GF-D8 (cell line): ENCODE measurements at regions not wholly inside any gene's neighbourhood (a gene's known extent, or its start where the extent isn't known, plus 50 kb on each side); places are given as distances from the start of the nearest gene placed in this dataset.

Experiments used
- DNase-seq: peaks from one replicate; lab custom pipeline; 2025; lab: John Stamatoyannopoulos, UW

- no peak for DNase-seq
Measured at GRCh38 chr2:239865059-239865639, 160.0 kb downstream of the NDUFA10 start.

GRCh38 chr2:239864247-239865058, 160.7 kb downstream of the NDUFA10 start:
- no peak for DNase-seq

DNA sequence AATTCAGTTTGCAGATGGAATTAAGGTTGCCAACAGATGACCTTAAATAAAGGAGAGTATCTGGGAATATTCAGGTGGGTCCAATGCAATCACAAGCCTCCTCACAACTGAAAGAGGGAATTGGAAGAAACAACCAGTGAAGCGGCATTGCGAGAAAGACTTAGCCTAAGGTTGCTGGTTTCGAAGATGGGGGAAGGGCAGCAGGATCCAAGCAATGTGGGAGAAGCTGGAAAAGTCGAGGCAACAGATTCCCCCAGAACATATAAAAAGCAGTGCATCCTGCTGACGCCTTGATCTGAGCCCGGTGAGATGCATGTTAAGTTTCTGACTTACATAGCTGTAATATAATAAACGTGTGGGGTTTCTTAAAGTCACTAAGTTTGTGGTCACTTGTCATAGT, 162.5 kb downstream of the NDUFA10 start:
- DNase-seq, result no peak

DNA sequence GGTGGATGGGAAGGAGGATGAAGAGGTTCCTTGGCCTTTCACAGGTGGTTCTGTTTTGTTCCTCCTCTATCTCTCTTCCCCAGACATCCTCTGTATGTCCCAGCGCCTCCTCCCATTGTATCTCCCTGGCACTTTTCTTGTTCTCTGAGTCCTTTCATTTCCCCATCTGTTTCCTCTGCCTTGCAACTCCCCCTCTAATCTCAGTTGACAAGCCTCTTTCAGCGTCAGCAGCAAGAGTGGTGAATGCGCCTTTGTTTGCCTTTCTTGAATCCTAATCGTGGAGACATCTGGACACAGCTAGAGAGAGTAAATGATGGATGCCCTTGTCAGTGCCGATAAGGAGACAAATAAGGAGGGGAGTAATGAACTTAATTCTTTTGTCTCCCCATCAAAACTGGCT, 167.0 kb downstream of the NDUFA10 start:
- DNase-seq, result no peak

- no peak for DNase-seq
Measured at GRCh38 chr2:239857591-239857990, 167.6 kb downstream of the NDUFA10 start.

GRCh38 chr2:239856620-239857285, 168.4 kb downstream of the NDUFA10 start:
- DNase-seq, result no peak

DNA sequence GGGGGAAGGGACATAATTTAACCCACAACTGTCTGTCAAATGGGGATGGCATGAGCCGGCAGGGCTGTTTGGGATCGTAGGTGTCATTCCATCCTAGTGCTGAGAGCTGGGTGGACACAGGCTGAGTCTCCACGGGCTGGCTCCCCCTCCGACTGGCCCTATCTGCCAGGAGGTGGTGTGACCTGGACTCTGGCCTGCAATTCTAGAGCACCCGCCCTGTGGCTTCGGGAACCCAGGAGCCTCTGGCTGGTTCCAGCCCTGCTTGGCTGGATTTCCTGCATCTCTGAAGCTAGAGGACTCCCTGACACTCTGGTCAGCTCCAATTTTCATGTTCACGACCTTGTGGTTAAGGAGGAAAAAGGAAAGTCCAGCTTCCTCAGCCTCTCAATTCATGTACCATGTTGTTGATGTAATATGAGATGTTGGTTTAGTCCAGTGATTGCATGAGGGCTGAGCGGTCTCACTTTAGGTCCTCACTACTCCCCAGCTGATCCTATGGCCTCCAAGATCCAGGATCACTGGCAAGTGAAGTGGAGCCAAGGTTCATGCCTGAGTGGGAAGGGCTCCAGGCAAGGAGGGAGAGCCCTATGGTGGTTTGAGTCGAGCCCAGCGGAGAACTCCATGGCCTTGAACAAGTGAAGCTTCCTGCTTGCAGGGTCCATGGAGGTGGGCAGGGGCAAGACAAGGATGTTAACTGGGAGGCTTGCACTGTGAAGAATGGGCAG, 169.1 kb downstream of the NDUFA10 start:
- no peak for DNase-seq

DNA sequence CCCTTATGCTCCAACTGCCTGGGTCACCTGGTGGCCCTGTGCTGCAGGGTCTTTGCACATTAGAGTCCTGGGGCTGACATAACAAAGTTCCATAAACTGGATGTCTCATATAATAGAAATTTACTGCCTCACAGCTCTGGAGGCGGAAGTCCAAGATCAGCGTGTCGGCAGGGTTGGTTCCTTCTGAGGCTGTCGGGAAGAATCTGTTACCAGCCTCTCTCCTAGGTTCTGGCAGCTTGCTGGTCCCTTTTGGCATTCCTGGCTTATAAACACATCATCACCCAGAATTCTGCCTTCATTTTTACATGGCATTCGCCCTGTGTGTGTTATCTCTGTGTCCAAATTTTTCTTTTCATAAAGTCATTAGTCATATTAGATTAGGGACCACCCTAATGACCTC, 170.5 kb downstream of the NDUFA10 start:
- DNase-seq, result no peak

DNA sequence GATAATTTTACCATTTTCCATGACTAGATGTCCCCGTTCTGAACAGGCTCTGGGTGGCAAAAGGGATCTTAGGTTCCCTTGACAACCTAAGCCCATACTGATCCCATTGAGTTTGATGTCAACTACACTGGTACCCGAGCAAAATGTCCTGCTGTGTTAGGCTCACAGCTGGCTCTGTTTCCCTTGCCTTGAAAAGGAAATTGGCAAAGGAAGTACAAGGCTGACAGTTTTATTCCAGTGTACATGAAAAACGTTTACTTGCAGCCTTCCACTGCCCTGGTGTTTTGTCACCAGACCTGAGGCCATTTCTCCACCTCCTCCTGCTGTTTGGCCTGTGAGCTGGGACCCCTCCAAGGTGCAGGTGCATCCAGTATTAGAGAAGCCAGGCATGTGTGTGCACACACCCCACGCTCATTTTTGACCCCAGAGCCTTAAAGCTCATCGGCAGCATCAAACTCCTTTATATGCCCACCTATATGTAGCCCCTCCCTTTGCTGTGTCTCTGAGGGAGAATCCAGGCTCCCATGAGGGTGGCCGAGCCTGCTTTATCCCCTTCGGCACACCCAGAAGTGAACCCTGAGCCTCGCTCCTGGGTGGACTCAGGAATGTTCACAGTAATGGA, 171.3 kb downstream of the NDUFA10 start:
- no peak for DNase-seq

- DNase-seq, result no peak
Measured at GRCh38 chr2:239853121-239853520, 172.0 kb downstream of the NDUFA10 start.

DNA sequence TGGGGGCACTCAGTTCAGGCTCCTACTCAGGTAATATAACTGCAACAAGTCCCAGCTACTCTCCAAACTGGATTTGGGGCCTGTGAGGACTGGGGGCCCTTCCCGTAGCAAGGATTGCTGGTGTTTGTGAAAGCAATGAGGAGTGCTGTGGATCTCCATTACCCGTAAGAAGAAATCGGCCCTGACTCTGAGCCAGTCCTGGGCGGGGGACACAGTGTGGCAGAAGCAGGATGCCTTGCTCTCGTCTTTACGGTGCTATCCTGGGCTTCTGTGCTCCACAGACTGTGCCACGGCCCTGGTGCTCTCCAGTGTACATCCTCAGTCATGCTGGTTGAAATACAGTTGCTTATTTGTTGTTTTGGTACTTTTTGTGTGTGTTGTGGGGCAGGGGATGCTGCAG, 172.9 kb downstream of the NDUFA10 start:
- no peak for DNase-seq

- DNase-seq, result no peak
Measured at GRCh38 chr2:239846789-239847676, 178.1 kb downstream of the NDUFA10 start.

- no peak for DNase-seq
Measured at GRCh38 chr2:239845968-239846367, 179.2 kb downstream of the NDUFA10 start.

GRCh38 chr2:239839306-239839705, 185.8 kb downstream of the NDUFA10 start:
- DNase-seq, result no peak

DNA sequence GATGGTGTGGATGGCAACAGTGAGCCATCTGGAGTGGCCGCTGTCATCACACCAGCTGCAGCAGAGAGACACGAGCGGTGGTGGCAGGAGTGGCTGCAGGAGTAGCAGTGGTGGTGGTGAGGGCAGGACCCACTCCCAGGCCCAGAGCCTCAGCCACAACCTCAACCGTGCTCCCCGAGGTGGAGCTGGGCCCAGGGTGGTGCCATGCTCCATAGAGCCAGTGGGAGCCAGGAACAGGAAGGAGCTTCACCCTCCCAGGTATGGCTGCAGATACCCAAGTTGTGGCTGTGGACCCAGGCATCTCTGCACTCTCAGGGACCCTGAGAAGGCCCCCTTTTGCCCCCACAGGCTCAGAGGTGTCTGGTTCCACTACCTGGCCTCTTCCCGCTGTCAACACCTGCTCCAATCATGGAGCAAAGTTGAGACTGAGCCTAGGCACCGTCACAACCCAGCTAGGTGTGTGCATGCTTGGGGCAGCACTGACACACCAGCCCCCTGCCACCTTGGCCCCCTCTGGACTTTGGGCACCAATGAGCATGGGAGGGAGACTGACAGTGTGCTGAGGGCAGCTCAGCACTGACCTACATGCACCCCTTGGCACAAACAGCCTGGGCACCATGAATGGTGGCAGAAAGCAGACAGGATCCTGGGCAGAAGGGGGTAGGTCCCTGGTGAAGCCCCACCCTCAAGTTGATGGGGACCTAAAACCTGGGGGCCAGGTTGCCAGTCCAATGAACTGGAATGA, 188.9 kb downstream of the NDUFA10 start:
- no peak for DNase-seq

DNA sequence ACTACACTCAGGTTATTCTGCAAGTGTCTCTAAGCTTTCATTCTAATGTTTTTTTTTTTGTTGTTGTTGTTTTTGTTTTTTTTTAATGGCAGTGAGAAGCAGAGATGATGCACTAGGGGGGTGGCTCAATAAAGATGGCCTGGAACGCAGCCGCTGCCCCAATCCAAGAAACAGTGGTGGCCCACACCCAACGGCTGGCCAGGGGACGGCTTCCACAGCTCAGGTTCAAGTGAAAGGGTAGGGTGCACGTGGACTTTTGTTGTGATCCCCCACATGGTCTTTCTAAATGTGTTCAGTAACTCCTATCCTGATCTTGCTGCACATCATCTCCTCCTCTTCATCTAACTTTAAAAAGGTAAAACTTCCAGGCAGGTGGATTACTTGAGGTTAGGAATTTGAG, 190.1 kb downstream of the NDUFA10 start:
- no peak for DNase-seq

DNA sequence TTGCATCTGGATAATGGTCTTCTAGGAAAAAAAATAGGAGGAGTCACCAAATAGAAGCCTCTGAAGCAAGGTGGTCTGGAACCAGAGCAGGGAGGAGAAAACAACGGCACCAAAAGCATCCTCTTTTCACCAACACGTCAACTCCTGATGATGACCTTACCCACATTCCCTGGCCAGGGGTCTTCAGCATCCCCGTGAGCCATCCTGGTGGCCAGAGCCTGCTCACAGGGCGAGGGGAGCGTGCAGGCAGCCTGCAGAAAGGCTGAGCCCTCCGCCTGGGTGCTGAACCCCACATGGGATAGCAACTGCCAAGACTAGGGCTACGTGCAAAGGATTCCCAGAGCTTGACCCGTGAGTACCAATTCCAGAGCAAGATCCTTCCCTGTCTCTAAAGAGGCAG, 191.0 kb downstream of the NDUFA10 start:
- no peak for DNase-seq

DNA sequence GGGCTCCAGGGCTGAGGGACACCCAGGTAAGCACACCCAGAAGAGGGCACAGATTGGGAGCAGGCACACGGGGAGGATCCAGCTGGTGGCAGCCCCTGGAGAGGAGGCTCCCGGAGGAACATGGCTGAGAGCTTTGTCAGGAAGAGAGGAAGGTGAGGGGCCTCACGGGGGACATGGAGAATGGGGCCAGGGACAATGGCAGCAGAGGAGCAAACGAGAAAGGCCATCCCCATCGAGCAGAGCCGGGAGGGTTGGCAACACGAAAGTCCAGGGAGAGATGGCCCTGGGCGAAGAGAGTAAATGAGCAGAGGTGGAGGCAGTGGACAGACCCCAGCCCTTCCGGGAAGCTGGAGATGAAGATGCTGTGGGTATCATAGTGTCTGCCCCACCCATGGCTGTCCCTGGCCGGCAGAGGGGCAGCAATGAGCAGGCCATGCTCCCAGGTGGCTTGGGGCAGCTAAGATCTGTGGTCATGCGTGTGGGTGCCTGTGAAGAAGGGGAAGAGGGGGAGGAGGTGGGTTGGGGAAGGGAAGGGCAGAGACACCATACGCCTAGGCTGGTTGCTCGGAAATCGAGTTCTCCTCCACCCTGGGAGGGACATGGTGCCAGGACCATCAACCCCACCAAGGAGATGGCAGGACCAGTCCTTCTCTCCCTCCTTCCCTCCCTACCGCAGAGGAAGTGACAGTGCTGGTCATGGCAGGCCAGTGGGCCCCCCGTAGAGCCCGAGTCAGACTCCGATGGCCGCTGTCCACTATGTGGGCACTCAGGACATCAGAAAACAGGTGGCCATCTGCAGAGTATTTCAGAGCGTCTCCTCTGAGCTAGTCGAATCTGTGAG, 191.7 kb downstream of the NDUFA10 start:
- DNase-seq, result no peak

DNA sequence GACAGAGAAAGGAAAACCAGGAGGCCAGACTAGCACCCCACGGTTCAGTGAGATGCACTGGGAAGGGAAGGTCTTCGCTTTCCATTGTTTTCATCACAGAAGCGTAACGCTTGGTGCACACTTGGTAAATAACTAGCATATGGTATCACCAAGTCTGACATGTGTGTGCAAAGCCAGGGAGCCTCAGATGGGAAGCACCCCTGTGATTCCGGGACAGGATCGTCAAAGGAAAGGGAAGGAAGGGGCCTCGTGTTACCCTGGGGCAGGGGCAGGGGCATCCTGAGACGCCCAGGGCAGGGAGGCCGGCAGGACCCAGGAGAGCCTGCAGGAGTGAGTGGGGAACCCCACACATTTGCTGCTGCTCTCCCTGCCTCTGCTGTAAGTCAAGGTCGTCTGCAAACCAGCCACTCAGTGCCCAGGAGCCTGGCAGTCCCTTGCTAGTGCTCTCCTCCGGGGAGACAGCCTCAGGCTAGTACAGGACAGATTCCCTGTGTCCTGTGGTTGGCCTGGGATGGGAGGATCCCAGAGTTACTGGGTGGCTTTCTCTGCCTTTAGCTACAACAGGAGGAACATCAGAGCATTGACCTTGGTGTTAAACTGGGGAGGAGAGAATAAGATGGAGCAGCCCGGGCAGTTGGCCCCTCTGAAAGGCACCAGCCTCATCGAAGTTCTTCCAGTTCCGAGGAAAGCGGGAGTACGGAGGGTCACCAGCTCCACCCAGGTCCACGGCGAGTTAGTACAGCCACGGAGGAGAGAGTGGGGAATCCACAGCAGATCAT, 192.5 kb downstream of the NDUFA10 start:
- no peak for DNase-seq
